Left lung (tissue), 4 donors: ENCODE measurements at regions not wholly inside any gene's neighbourhood (a gene's known extent, or its start where the extent isn't known, plus 50 kb on each side); places are given as distances from the start of the nearest gene placed in this dataset.

ENCODE experiments used
- ATAC-seq: fragments of 200-7000 bp; cut with Tn5 transposase; one replicate; pipeline ENCODE4 v1.9.1; 2020; ENCODE audit warnings: moderate library complexity
- DNase-seq, 4 donors: peaks; one replicate each; pipeline ENCODE4 v3.0.0-alpha.2; 2013 to 2020
- H3K27ac ChIP-seq, 2 donors: fragments of 200-600 bp; sonication (generic) in 1 of 2; one replicate each; pipeline versions ENCODE4 v1.5.0 to v1.8.0; 2020 to 2021
- H3K27me3 ChIP-seq, 2 donors: fragments of 200-600 bp; sonication (generic) in 1 of 2; one replicate each; pipeline versions ENCODE4 v1.5.0 to v1.8.0; 2020 to 2021
- H3K36me3 ChIP-seq, 2 donors: fragments of 200-600 bp; sonication (generic) in 1 of 2; one replicate each; pipeline versions ENCODE4 v1.5.0 to v1.8.0; 2020 to 2021
- H3K4me1 ChIP-seq, 2 donors: fragments of 200-600 bp; one replicate each; pipeline ENCODE4 v1.8.0; 2021
- H3K4me3 ChIP-seq, 2 donors: fragments of 200-600 bp; sonication (generic) in 1 of 2; one replicate each; pipeline versions ENCODE4 v1.5.0 to v1.8.0; 2020 to 2021; ENCODE audit warnings: mild to moderate bottlenecking in 1 of 2
- H3K9me3 ChIP-seq, 2 donors: fragments of 200-600 bp; sonication (generic) in 1 of 2; one replicate each; pipeline versions ENCODE4 v1.5.0 to v1.8.0; 2020 to 2021
- CTCF ChIP-seq, 2 donors: fragments of 200-600 bp; sonication (generic) in 1 of 2; IDR thresholded peaks; one replicate each; pipeline versions ENCODE4 v1.5.0 to v1.8.0; 2021; ENCODE audit warnings: antibody characterized with exemption in 2 of 2
- intact Hi-C, 2 donors: fragments of 100-400 bp; cut with DNase I; formaldehyde crosslinking; loops; one replicate each; pipeline versions ENCODE4 v1.11.2 to v1.14.2; 2022
- donor health status: DM: no; HTN: yes; CAD: no.
- donor health status: DM: no; HTN: no; CAD: no.

GRCh38 chr4:137602436-137602835, 70.1 kb upstream of the PCDH18 start:
- H3K4me1 ChIP-seq = no peaks in the 10 kb centered on the region
- H3K9me3 ChIP-seq = no peaks in the 10 kb centered on the region
- TF ChIP-seq CTCF (IDR thresholded peaks at IDR 0.05) = no peak
- DNase-seq (no peak), ATAC-seq (no peak)
- intact Hi-C loops = no loop called here
- no peak overlapping the region for H3K4me3 ChIP-seq
- no peaks in the 10 kb centered on the region for H3K36me3 ChIP-seq
- H3K27ac ChIP-seq = no peak overlapping the region
- H3K27me3 ChIP-seq = no peaks in the 10 kb centered on the region

- intact Hi-C loops = no loop called here
- Histone ChIP-seq H3K27me3 (no peaks in the 10 kb centered on the region), H3K4me3 (no peak overlapping the region), H3K9me3 (no peaks in the 10 kb centered on the region), H3K36me3 (no peaks in the 10 kb centered on the region), H3K4me1 (no peaks in the 10 kb centered on the region), H3K27ac (no peak overlapping the region)
- TF ChIP-seq CTCF (IDR thresholded peaks at IDR 0.05) = no peak
- DNase-seq = no peak
- ATAC-seq = no peak
Measured at GRCh38 chr4:137601934-137602333, 69.6 kb upstream of the PCDH18 start.

DNA sequence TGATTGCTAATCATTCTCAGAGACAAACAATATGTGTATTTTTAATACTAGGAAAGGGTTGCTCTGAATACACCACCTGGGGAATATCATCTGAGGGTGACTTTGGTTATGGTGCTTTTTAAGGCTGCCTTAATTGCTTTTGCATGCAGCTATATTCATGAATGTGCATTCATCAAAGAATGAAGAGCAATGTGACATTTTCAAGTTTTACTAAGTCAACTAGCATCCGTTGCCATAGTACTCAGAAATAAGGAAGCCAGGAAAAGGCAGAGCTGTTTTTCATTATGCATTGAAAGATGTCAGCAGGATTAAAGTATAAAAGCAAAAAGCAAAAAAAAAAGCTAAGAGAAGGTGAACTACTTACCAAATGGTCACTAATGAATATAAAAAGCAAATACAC, 67.4 kb upstream of the PCDH18 start:
- Histone ChIP-seq H3K4me3 (no peak overlapping the region), H3K9me3 (peaks cover 0 to 3% of the 10 kb centered on the region in 2 donors), H3K27ac (no peak overlapping the region), H3K4me1 (no peaks in the 10 kb centered on the region), H3K27me3 (no peaks in the 10 kb centered on the region), H3K36me3 (no peaks in the 10 kb centered on the region)
- TF ChIP-seq CTCF (IDR thresholded peaks at IDR 0.05) = no peak
- intact Hi-C loops = no loop called here
- ATAC-seq (no peak), DNase-seq (no peak)

- intact Hi-C loops = no loop called here
- DNase-seq (peak in 2 of 4 donors; percentile 83 to 87), ATAC-seq (no peak)
- peaks cover 0 to 3% of the 10 kb centered on the region in 2 donors for H3K9me3 ChIP-seq
- no peak for TF ChIP-seq CTCF (IDR thresholded peaks at IDR 0.05)
- H3K27me3 ChIP-seq = no peaks in the 10 kb centered on the region
- no peaks in the 10 kb centered on the region for H3K36me3 ChIP-seq
- H3K4me1 ChIP-seq = no peaks in the 10 kb centered on the region
- H3K27ac ChIP-seq = no peak overlapping the region
- no peak overlapping the region for H3K4me3 ChIP-seq
Measured at GRCh38 chr4:137597752-137598430, 65.6 kb upstream of the PCDH18 start.

- DNase-seq = no peak
- TF ChIP-seq CTCF (IDR thresholded peaks at IDR 0.05) = no peak
- intact Hi-C loops = no loop called here
- Histone ChIP-seq H3K27me3 (no peaks in the 10 kb centered on the region), H3K4me1 (no peaks in the 10 kb centered on the region), H3K9me3 (no peaks in the 10 kb centered on the region), H3K36me3 (no peaks in the 10 kb centered on the region), H3K27ac (no peak overlapping the region), H3K4me3 (no peak overlapping the region)
- no peak for ATAC-seq
Measured at GRCh38 chr4:137587796-137588195, 55.5 kb upstream of the PCDH18 start.
